ENCODE measurements at regions not wholly inside any gene's neighbourhood (a gene's known extent, or its start where the extent isn't known, plus 50 kb on each side); places are given as distances from the start of the nearest gene placed in this dataset.

DNA sequence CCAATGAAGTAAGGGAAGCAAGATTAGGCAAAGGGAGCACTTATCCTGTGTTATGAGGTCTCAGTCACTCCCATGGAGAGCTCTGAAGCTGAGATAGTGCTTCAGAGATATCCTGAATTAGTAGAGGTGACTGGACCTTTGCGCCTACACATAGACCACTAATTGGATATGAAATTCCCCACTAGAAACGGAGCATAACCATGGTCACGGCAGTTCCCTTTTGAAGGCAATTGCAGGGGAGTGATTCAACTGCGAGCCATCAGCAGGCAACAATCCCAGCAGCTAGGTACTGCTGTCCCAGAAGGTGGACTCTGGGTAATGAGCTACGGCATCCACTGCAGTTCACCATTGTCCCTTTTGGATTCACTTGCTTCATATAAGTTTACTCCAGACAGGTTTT, 267.7 kb upstream of the RASA1 start:
- TF ChIP-seq, protein P1, sequence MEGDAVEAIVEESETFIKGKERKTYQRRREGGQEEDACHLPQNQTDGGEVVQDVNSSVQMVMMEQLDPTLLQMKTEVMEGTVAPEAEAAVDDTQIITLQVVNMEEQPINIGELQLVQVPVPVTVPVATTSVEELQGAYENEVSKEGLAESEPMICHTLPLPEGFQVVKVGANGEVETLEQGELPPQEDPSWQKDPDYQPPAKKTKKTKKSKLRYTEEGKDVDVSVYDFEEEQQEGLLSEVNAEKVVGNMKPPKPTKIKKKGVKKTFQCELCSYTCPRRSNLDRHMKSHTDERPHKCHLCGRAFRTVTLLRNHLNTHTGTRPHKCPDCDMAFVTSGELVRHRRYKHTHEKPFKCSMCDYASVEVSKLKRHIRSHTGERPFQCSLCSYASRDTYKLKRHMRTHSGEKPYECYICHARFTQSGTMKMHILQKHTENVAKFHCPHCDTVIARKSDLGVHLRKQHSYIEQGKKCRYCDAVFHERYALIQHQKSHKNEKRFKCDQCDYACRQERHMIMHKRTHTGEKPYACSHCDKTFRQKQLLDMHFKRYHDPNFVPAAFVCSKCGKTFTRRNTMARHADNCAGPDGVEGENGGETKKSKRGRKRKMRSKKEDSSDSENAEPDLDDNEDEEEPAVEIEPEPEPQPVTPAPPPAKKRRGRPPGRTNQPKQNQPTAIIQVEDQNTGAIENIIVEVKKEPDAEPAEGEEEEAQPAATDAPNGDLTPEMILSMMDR (conservative IDR thresholded peaks at IDR 0.05; ENCODE audit: low read length): no peak
- TF ChIP-seq EZH2phosphoT487 (IDR thresholded peaks at IDR 0.05; ENCODE audit: borderline replicate concordance, low read depth, low read length): no peak

All from OCI-LY7 (cell line).